ENCODE measurements at regions not wholly inside any gene's neighbourhood (a gene's known extent, or its start where the extent isn't known, plus 50 kb on each side); places are given as distances from the start of the nearest gene placed in this dataset.
"Not testable (repeated sequence)": the region's sequence is repeated elsewhere in the genome, so short reads cannot be mapped to it uniquely, and the experiment has no call there.

DNA sequence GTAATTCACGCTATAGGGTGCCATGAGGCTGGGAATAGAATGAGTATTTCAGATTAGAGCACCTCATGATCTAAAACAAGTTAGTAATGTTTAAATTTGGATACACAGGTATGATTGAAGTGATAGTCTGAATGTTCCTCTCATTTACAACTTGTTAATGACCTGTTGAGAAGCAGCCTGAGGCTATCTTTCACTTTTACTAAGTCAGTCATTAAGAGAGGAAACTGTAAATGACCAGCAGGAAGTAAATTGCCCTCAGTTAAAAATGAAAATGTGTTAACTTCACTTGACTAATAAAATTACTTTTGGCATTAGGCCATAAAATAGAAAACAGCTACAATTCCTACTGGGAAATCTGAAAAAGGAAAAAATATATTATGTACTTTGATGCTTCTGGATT, 1042.0 kb downstream of the DNAJB9 start:
- H3K27me3 ChIP-seq = no peaks in the 10 kb centered on the region

GRCh38 chr7:109616551-109617069, 1046.9 kb downstream of the DNAJB9 start:
- no peaks in the 10 kb centered on the region for H3F3A ChIP-seq (ENCODE audit: low read depth)
- H3K27ac ChIP-seq = no peak overlapping the region
- no peaks in the 10 kb centered on the region for H3K4me1 ChIP-seq
- no peaks in the 10 kb centered on the region for H3K36me3 ChIP-seq
- H2AFZ ChIP-seq (replicated peaks) = no peak overlapping the region
- Mint-ChIP-seq H3K36me3 (no peaks in the 10 kb centered on the region), H3K4me3 (no peak overlapping the region), H3K4me1 (no peaks in the 10 kb centered on the region), H3K27me3 (ENCODE audit: insufficient read depth, low read depth) (peaks cover 4% of the 10 kb centered on the region), H3K27ac (no peak overlapping the region), H3K9me3 (peaks cover 2% of the 10 kb centered on the region)
- no peak overlapping the region for H3K4me3 ChIP-seq
- no peaks in the 10 kb centered on the region for H3K79me2 ChIP-seq (ENCODE audit: low read depth)
- no peaks in the 10 kb centered on the region for H3K9me3 ChIP-seq (ENCODE audit: low read depth)
- H3K9ac ChIP-seq = no peak overlapping the region
- H4K20me1 ChIP-seq (ENCODE audit: low read depth) = no peaks in the 10 kb centered on the region
- TF ChIP-seq CTCF (IDR thresholded peaks at IDR 0.05) (no peak), EZH2 (IDR thresholded peaks at IDR 0.05) (no peak), EZH2phosphoT487 (IDR thresholded peaks at IDR 0.05) (no peak)
- H3K27me3 ChIP-seq = no peaks in the 10 kb centered on the region
- no peak overlapping the region for H3K4me2 ChIP-seq
- no peak for DNase-seq (ENCODE audit: low spot score)

More for the DNA sequence above, 1042.0 kb downstream of the DNAJB9 start:
- H2AFZ ChIP-seq (replicated peaks) = no peak overlapping the region
- no peak for TF ChIP-seq EZH2phosphoT487 (IDR thresholded peaks at IDR 0.05)
- no peak for TF ChIP-seq EZH2 (IDR thresholded peaks at IDR 0.05)
- no peak for TF ChIP-seq CTCF (IDR thresholded peaks at IDR 0.05)
- H3K4me3 Mint-ChIP-seq = no peak overlapping the region
- no peaks in the 10 kb centered on the region for H3K79me2 ChIP-seq (ENCODE audit: low read depth)
- no peak for DNase-seq (ENCODE audit: low spot score)
- no peaks in the 10 kb centered on the region for H3K4me1 ChIP-seq
- H3F3A ChIP-seq (ENCODE audit: low read depth) = no peaks in the 10 kb centered on the region
- no peaks in the 10 kb centered on the region for H3K9me3 ChIP-seq (ENCODE audit: low read depth)
- H3K27ac ChIP-seq = no peak overlapping the region
- peaks cover 2% of the 10 kb centered on the region for H3K27me3 Mint-ChIP-seq (ENCODE audit: insufficient read depth, low read depth)
- no peak overlapping the region for H3K27ac Mint-ChIP-seq
- H3K36me3 ChIP-seq = no peaks in the 10 kb centered on the region
- H3K36me3 Mint-ChIP-seq = no peaks in the 10 kb centered on the region
- H3K4me1 Mint-ChIP-seq = no peaks in the 10 kb centered on the region
- no peak overlapping the region for H3K9ac ChIP-seq
- no peaks in the 10 kb centered on the region for H3K9me3 Mint-ChIP-seq
- no peak overlapping the region for H3K4me2 ChIP-seq
- H4K20me1 ChIP-seq (ENCODE audit: low read depth) = no peaks in the 10 kb centered on the region
- no peak overlapping the region for H3K4me3 ChIP-seq

- Histone ChIP-seq H3K27me3 (no peaks in the 10 kb centered on the region), H3K79me2 (ENCODE audit: low read depth) (no peaks in the 10 kb centered on the region), H3K36me3 (no peaks in the 10 kb centered on the region), H3K27ac (no peak overlapping the region), H4K20me1 (ENCODE audit: low read depth) (no peaks in the 10 kb centered on the region), H3K4me2 (no peak overlapping the region), H3K9me3 (ENCODE audit: low read depth) (no peaks in the 10 kb centered on the region), H3K4me1 (no peaks in the 10 kb centered on the region), H3K9ac (no peak overlapping the region), H3F3A (ENCODE audit: low read depth) (no peaks in the 10 kb centered on the region), H3K4me3 (no peak overlapping the region), H2AFZ (replicated peaks) (no peak overlapping the region)
- H3K27me3 Mint-ChIP-seq (ENCODE audit: insufficient read depth, low read depth) = peaks cover 2% of the 10 kb centered on the region
- no peak overlapping the region for H3K27ac Mint-ChIP-seq
- DNase-seq (ENCODE audit: low spot score) = no peak
- no peaks in the 10 kb centered on the region for H3K4me1 Mint-ChIP-seq
- H3K36me3 Mint-ChIP-seq = no peaks in the 10 kb centered on the region
- no peak overlapping the region for H3K4me3 Mint-ChIP-seq
- TF ChIP-seq CTCF (IDR thresholded peaks at IDR 0.05) (no peak), EZH2phosphoT487 (IDR thresholded peaks at IDR 0.05) (no peak), EZH2 (IDR thresholded peaks at IDR 0.05) (no peak)
- peaks cover 11% of the 10 kb centered on the region for H3K9me3 Mint-ChIP-seq
Measured at GRCh38 chr7:109622320-109622719, 1052.6 kb downstream of the DNAJB9 start.

DNA sequence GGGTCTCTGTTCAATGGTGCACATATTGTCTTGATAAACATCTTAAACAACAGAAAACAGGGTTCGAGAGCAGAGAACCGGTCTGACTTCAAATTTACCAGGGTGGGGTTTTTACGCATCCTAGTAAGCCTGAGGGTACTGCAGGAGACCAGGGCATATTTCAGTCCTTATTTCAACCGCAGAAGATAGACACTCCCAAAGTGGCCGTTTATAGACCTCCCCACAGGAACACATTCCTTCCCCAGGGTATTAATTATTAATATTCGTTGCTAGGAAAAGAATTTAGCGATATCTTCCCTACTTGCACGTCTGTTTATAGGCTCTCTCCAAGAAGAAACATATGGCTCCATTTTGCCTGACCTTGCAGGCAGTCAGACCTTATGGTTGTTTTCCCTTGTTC, 1063.2 kb downstream of the DNAJB9 start:
- not testable (repeated sequence) for H3K27ac ChIP-seq; H3K4me3 ChIP-seq; H3K27me3 Mint-ChIP-seq (ENCODE audit: insufficient read depth, low read depth); H3K9me3 Mint-ChIP-seq; H3K4me1 ChIP-seq; H3K4me1 Mint-ChIP-seq; H3K36me3 ChIP-seq; H3F3A ChIP-seq (ENCODE audit: low read depth); H3K79me2 ChIP-seq (ENCODE audit: low read depth); H3K9me3 ChIP-seq (ENCODE audit: low read depth); H3K36me3 Mint-ChIP-seq; H3K27ac Mint-ChIP-seq; H3K9ac ChIP-seq; H3K27me3 ChIP-seq; H2AFZ ChIP-seq (replicated peaks); H3K4me3 Mint-ChIP-seq; H4K20me1 ChIP-seq (ENCODE audit: low read depth); DNase-seq (ENCODE audit: low spot score); H3K4me2 ChIP-seq

Data from neural progenitor cell (in vitro differentiated cells).